ENCODE measurements at regions not wholly inside any gene's neighbourhood (a gene's known extent, or its start where the extent isn't known, plus 50 kb on each side); places are given as distances from the start of the nearest gene placed in this dataset.

- no peak for TF ChIP-seq CTCF (IDR thresholded peaks at IDR 0.05; ENCODE audit: extremely low read depth, missing control alignments)
Observed at GRCh38 chr6:164812706-164813105, 496.7 kb downstream of the C6orf118 start.

GRCh38 chr6:164807125-164807524 lies 502.3 kb downstream of the C6orf118 start:
- no peak for TF ChIP-seq CTCF (IDR thresholded peaks at IDR 0.05; ENCODE audit: extremely low read depth, missing control alignments)
- no peak for DNase-seq (ENCODE audit: low spot score)

More at GRCh38 chr6:164812706-164813105, 496.7 kb downstream of the C6orf118 start:
- DNase-seq (ENCODE audit: low spot score): no peak

- TF ChIP-seq CTCF (IDR thresholded peaks at IDR 0.05; ENCODE audit: extremely low read depth, missing control alignments): no peak
- DNase-seq (ENCODE audit: low spot score): no peak
Observed at GRCh38 chr6:164795056-164795815, 514.2 kb downstream of the C6orf118 start.

GRCh38 chr6:164792666-164793065 lies 516.7 kb downstream of the C6orf118 start:
- TF ChIP-seq CTCF (IDR thresholded peaks at IDR 0.05; ENCODE audit: extremely low read depth, missing control alignments): no peak
- DNase-seq (ENCODE audit: low spot score): no peak

- TF ChIP-seq CTCF (IDR thresholded peaks at IDR 0.05; ENCODE audit: extremely low read depth, missing control alignments): no peak
- DNase-seq (ENCODE audit: low spot score): no peak
Observed at GRCh38 chr6:164791498-164791897, 517.9 kb downstream of the C6orf118 start.

GRCh38 chr6:164763788-164764187 lies 545.6 kb downstream of the C6orf118 start:
- no peak for DNase-seq (ENCODE audit: low spot score)
- no peak for TF ChIP-seq CTCF (IDR thresholded peaks at IDR 0.05; ENCODE audit: extremely low read depth, missing control alignments)

GRCh38 chr6:164757451-164757850 lies 552.0 kb downstream of the C6orf118 start:
- TF ChIP-seq CTCF (IDR thresholded peaks at IDR 0.05; ENCODE audit: extremely low read depth, missing control alignments): no peak
- DNase-seq (ENCODE audit: low spot score): no peak

Measured in GM20000 (cell line).